GM23338 (cell line): ENCODE measurements at regions not wholly inside any gene's neighbourhood (a gene's known extent, or its start where the extent isn't known, plus 50 kb on each side); places are given as distances from the start of the nearest gene placed in this dataset.
A peak's percentile ranks its signal among the peaks of the same experiment; 100 is the strongest.

Experiments used
- ATAC-seq: fragments of 200-7000 bp; cut with Tn5 transposase; 3 replicates; pipeline ENCODE4 v1.9.1; 2020
- DNase-seq: peaks from one replicate; pipeline ENCODE4 v3.0.0-alpha.2; 2015; ENCODE audit warnings: low spot score
- H2AFZ ChIP-seq: fragments of 200-600 bp; sonication (generic); 2 replicates; pipeline ENCODE4 v1.8.0; 2016; ENCODE audit warnings: antibody characterized with exemption, mild to moderate bottlenecking, moderate library complexity
- H3F3A ChIP-seq: fragments of 200-600 bp; sonication (generic); replicated peaks from 2 replicates; pipeline ENCODE4 v1.8.0; 2017; ENCODE audit warnings: antibody characterized with exemption, mixed run types, low read depth
- H3K27ac ChIP-seq: fragments of 200-600 bp; sonication (generic); 2 replicates; pipeline ENCODE4 v1.6.1; 2016; ENCODE audit warnings: low read depth
- H3K27me3 ChIP-seq: fragments of 200-600 bp; sonication (generic); 2 replicates; pipeline ENCODE4 v1.8.0; 2016; ENCODE audit warnings: mild to moderate bottlenecking, mixed run types, moderate library complexity; ENCODE audit not compliant: insufficient read depth
- H3K36me3 ChIP-seq: fragments of 200-600 bp; sonication (generic); 2 replicates; pipeline ENCODE4 v1.8.0; 2016; ENCODE audit warnings: mild to moderate bottlenecking; ENCODE audit not compliant: insufficient read depth
- H3K4me1 ChIP-seq: fragments of 200-600 bp; sonication (generic); 2 replicates; pipeline ENCODE4 v1.8.0; 2016; ENCODE audit warnings: mild to moderate bottlenecking, moderate library complexity; ENCODE audit not compliant: insufficient read depth
- H3K4me2 ChIP-seq: fragments of 200-600 bp; sonication (generic); 2 replicates; pipeline ENCODE4 v1.7.1; 2017; ENCODE audit warnings: mixed run types
- H3K4me3 ChIP-seq: fragments of 200-600 bp; sonication (generic); 2 replicates; pipeline ENCODE4 v1.6.1; 2016; ENCODE audit warnings: mixed run types
- H3K79me2 ChIP-seq: fragments of 200-600 bp; sonication (generic); replicated peaks from 2 replicates; pipeline ENCODE4 v1.8.0; 2017; ENCODE audit warnings: mild to moderate bottlenecking; ENCODE audit not compliant: insufficient read depth
- H3K9me2 ChIP-seq: fragments of 200-600 bp; sonication (generic); 2 replicates; pipeline ENCODE4 v1.8.0; 2017; ENCODE audit not compliant: insufficient read depth
- H4K20me1 ChIP-seq: fragments of 200-600 bp; sonication (generic); replicated peaks from 2 replicates; pipeline ENCODE4 v1.8.0; 2017; ENCODE audit warnings: mild to moderate bottlenecking; ENCODE audit not compliant: insufficient read depth
- H3K27ac Mint-ChIP-seq: 2 replicates; pipeline ENCODE4 v1.8.0; 2020; ENCODE audit warnings: inconsistent platforms, mild to moderate bottlenecking, moderate library complexity, mixed read lengths
- H3K27me3 Mint-ChIP-seq: 3 replicates; pipeline ENCODE4 v1.8.0; 2022; ENCODE audit warnings: low read depth, mild to moderate bottlenecking, moderate library complexity, mixed read lengths, inconsistent platforms; ENCODE audit not compliant: insufficient read depth, poor library complexity
- H3K36me3 Mint-ChIP-seq: 3 replicates; pipeline ENCODE4 v1.8.0; 2021; ENCODE audit warnings: low read depth, mild to moderate bottlenecking, inconsistent platforms, moderate library complexity, mixed read lengths
- H3K4me1 Mint-ChIP-seq: 3 replicates; pipeline ENCODE4 v1.8.0; 2020; ENCODE audit warnings: mild to moderate bottlenecking, inconsistent platforms, mixed read lengths
- H3K4me3 Mint-ChIP-seq: 3 replicates; pipeline ENCODE4 v1.8.0; 2021; ENCODE audit warnings: moderate library complexity, mild to moderate bottlenecking, inconsistent platforms, mixed read lengths
- H3K9me3 Mint-ChIP-seq: 3 replicates; pipeline ENCODE4 v1.8.0; 2020; ENCODE audit warnings: moderate library complexity, mild to moderate bottlenecking, inconsistent platforms, mixed read lengths
- CREB1 ChIP-seq: fragments of 250-450 bp; sonication (Bioruptor Pico); IDR thresholded peaks from 2 replicates; pipeline ENCODE4 v1.5.0; 2020; ENCODE audit warnings: low read depth, mild to moderate bottlenecking, moderate library complexity
- CTCF ChIP-seq, 2 experiments: fragments of 200-600 bp in 1 of 2; sonication (generic) in 1 of 2; conservative IDR thresholded peaks; 2 replicates each; pipeline versions ENCODE4 v1.5.1 to v1.6.1; 2016 to 2017; ENCODE audit warnings: antibody characterized with exemption in 2 of 2, low read depth in 2 of 2, mild to moderate bottlenecking in 2 of 2, moderate library complexity in 1 of 2
- REST ChIP-seq: IDR thresholded peaks from one replicate; pipeline ENCODE4 v1.6.1; 2018; ENCODE audit warnings: antibody characterized with exemption; ENCODE audit not compliant: unreplicated experiment
- ZNF462 ChIP-seq: fragments of 250-450 bp; sonication (Bioruptor Pico); IDR thresholded peaks from 2 replicates; pipeline ENCODE4 v1.5.0; 2020; ENCODE audit warnings: mild to moderate bottlenecking, moderate library complexity

- Histone ChIP-seq H3K4me3 (no peak overlapping the region), H3K36me3 (no peaks in the 10 kb centered on the region), H3K27me3 (no peaks in the 10 kb centered on the region), H3K4me1 (no peaks in the 10 kb centered on the region), H3K9me2 (peaks cover 7% of the 10 kb centered on the region; the same call in 1 of the 2 replicates), H2AFZ (no peak overlapping the region), H3K79me2 (no peaks in the 10 kb centered on the region), H3K4me2 (no peak overlapping the region), H3F3A (no peaks in the 10 kb centered on the region), H3K27ac (no peak overlapping the region), H4K20me1 (no peaks in the 10 kb centered on the region)
- H3K4me3 Mint-ChIP-seq = no peak overlapping the region
- H3K9me3 Mint-ChIP-seq = no peaks in the 10 kb centered on the region; the same call in 2 of the 3 replicates
- H3K4me1 Mint-ChIP-seq = no peaks in the 10 kb centered on the region
- DNase-seq (peak; percentile 77), ATAC-seq (peak; percentile 78)
- H3K36me3 Mint-ChIP-seq = no peaks in the 10 kb centered on the region
- H3K27me3 Mint-ChIP-seq = no peaks in the 10 kb centered on the region
- no peak for TF ChIP-seq REST
- peak; percentile 60 to 66 for TF ChIP-seq CTCF (conservative IDR thresholded peaks at IDR 0.05; ENCODE audit: low read depth in 2 of 2)
- TF ChIP-seq CREB1 (CRISPR knock-in tag) = no peak
- TF ChIP-seq ZNF462 = no peak
- no peak overlapping the region for H3K27ac Mint-ChIP-seq
Measured at GRCh38 chr6:153511896-153512496, 380.9 kb upstream of the RGS17 start.
